H1 (cell line): ENCODE measurements at regions not wholly inside any gene's neighbourhood (a gene's known extent, or its start where the extent isn't known, plus 50 kb on each side); places are given as distances from the start of the nearest gene placed in this dataset.

Source experiments
- CTCF ChIA-PET: fragments of 300-600 bp; sonication (Branson Sonifier 250); formaldehyde crosslinking; loops from one replicate; lab custom pipeline; 2021; ENCODE audit not compliant: partially characterized antibody; lab: Charles Lee
- POLR2A ChIA-PET: fragments of 300-600 bp; sonication (Branson Sonifier 250); formaldehyde crosslinking; loops from one replicate; lab custom pipeline; 2021; ENCODE audit warnings: inconsistent platforms; ENCODE audit not compliant: partially characterized antibody; lab: Charles Lee
- DNase-seq, 2 experiments: peaks; one replicate each; pipeline versions ENCODE4 v3.0.0 to v3.0.0-alpha.2; 2010 to 2022; ENCODE audit warnings: low spot score in 2 of 2, low read depth in 1 of 2, mixed read lengths in 1 of 2
- FAIRE-seq: peaks from 2 replicates; lab custom pipeline; 2011; peaks lifted over from hg19 to GRCh38; lab: Jason Lieb, UNC
- H2AFZ ChIP-seq: 2 replicates; pipeline ENCODE4 v1.8.1; 2012; ENCODE audit warnings: low read length, inconsistent platforms
- H2AK5ac ChIP-seq: 2 replicates; pipeline ENCODE4 v1.6.1; 2013; ENCODE audit warnings: low read depth, low read length
- H2BK120ac ChIP-seq: replicated peaks from 2 replicates; pipeline ENCODE3; 2013; ENCODE audit warnings: low read depth, low read length, inconsistent platforms
- H2BK12ac ChIP-seq: 2 replicates; pipeline ENCODE4 v1.6.1; 2013; ENCODE audit warnings: low read depth, low read length
- H2BK15ac ChIP-seq: 2 replicates; pipeline ENCODE4 v1.6.1; 2013; ENCODE audit warnings: low read length
- H2BK20ac ChIP-seq: 2 replicates; pipeline ENCODE4 v1.6.1; 2013; ENCODE audit warnings: low read length
- H2BK5ac ChIP-seq: 2 replicates; pipeline ENCODE4 v1.6.1; 2013; ENCODE audit warnings: low read depth, low read length
- H3K14ac ChIP-seq: 2 replicates; pipeline ENCODE4 v1.6.1; 2013; ENCODE audit warnings: inconsistent platforms; ENCODE audit not compliant: insufficient read length
- H3K18ac ChIP-seq: 2 replicates; pipeline ENCODE4 v1.6.1; 2013; ENCODE audit warnings: low read length; ENCODE audit errors: extremely low read depth
- H3K23ac ChIP-seq: 2 replicates; pipeline ENCODE4 v1.6.1; 2013; ENCODE audit warnings: inconsistent platforms; ENCODE audit not compliant: insufficient read length
- H3K23me2 ChIP-seq: 2 replicates; pipeline ENCODE4 v1.6.1; 2013; ENCODE audit warnings: low read depth, low read length
- H3K27ac ChIP-seq: 2 replicates; pipeline ENCODE4 v1.6.1; 2011; ENCODE audit warnings: low read depth, low read length, inconsistent platforms
- H3K27me3 ChIP-seq, 4 experiments: replicated peaks in 1 of 4; 1 replicate in 1 of 4; 2 replicates in 3 of 4; pipeline versions ENCODE4 v1.6.1 to v1.8.1; 2011 to 2013; ENCODE audit warnings: low read length in 3 of 4, mild to moderate bottlenecking in 3 of 4, inconsistent platforms in 2 of 4, mixed read lengths in 2 of 4, moderate library complexity in 1 of 4; ENCODE audit not compliant: control insufficient read depth in 3 of 4, insufficient read depth in 3 of 4; ENCODE audit errors: extremely low read depth in 1 of 4
- H3K36me3 ChIP-seq, 4 experiments: 2 replicates each; pipeline versions ENCODE4 v1.6.1 to v1.8.1; 2011 to 2013; ENCODE audit warnings: mild to moderate bottlenecking in 4 of 4, low read length in 3 of 4, moderate library complexity in 2 of 4, control low read depth in 1 of 4, inconsistent platforms in 1 of 4; ENCODE audit not compliant: insufficient read depth in 4 of 4, control insufficient read depth in 2 of 4
- H3K4ac ChIP-seq: replicated peaks from 2 replicates; pipeline ENCODE3; 2013; ENCODE audit warnings: low read length, low read depth, mixed read lengths, inconsistent platforms; ENCODE audit not compliant: insufficient read length
- H3K4me1 ChIP-seq, 4 experiments: replicated peaks in 1 of 4; 1 replicate in 1 of 4; 2 replicates in 3 of 4; pipeline versions ENCODE4 v1.6.1 to v1.8.1; 2011 to 2013; ENCODE audit warnings: low read length in 3 of 4, inconsistent platforms in 2 of 4, mixed read lengths in 1 of 4; ENCODE audit not compliant: insufficient read depth in 4 of 4, control insufficient read depth in 3 of 4
- H3K4me2 ChIP-seq, 2 experiments: 2 replicates each; pipeline versions ENCODE4 v1.6.1 to v1.8.1; 2011 to 2013; ENCODE audit warnings: low read depth in 2 of 2, low read length in 2 of 2, control low read depth in 1 of 2, inconsistent platforms in 1 of 2, mild to moderate bottlenecking in 1 of 2; ENCODE audit not compliant: insufficient read depth in 1 of 2
- H3K4me3 ChIP-seq, 4 experiments: fragments of 200-600, 300-600 bp in 1 of 4; sonication (generic), shearing (Covaris generic), sonication (Bioruptor Twin) in 1 of 4; 2 replicates each; pipeline versions ENCODE4 v1.5.1 to v1.8.1; 2011 to 2016; ENCODE audit warnings: low read length in 4 of 4, low read depth in 3 of 4, control low read depth in 2 of 4, inconsistent platforms in 2 of 4, mild to moderate bottlenecking in 2 of 4, mixed read lengths in 1 of 4, moderate library complexity in 1 of 4; ENCODE audit not compliant: insufficient read depth in 2 of 4; ENCODE audit errors: extremely low read depth in 1 of 4
- H3K56ac ChIP-seq: replicated peaks from 2 replicates; pipeline ENCODE3; 2013; ENCODE audit warnings: low read depth, mild to moderate bottlenecking, mixed read lengths, low read length, inconsistent platforms; ENCODE audit not compliant: insufficient read length
- H3K79me1 ChIP-seq: 2 replicates; pipeline ENCODE4 v1.6.1; 2013; ENCODE audit warnings: low read depth, low read length, control low read depth
- H3K79me2 ChIP-seq, 2 experiments: 2 replicates each; pipeline versions ENCODE4 v1.6.1 to v1.8.1; 2012 to 2013; ENCODE audit warnings: low read length in 2 of 2, mild to moderate bottlenecking in 2 of 2, inconsistent platforms in 1 of 2; ENCODE audit not compliant: insufficient read depth in 2 of 2, control insufficient read depth in 1 of 2
- H3K9ac ChIP-seq, 4 experiments: replicated peaks in 1 of 4; 1 replicate in 1 of 4; 2 replicates in 3 of 4; pipeline versions ENCODE4 v1.6.1 to v1.8.1; 2011 to 2013; ENCODE audit warnings: low read depth in 3 of 4, low read length in 3 of 4, control low read depth in 2 of 4, mild to moderate bottlenecking in 2 of 4, moderate library complexity in 2 of 4, inconsistent platforms in 1 of 4; ENCODE audit errors: extremely low read depth in 1 of 4
- H3K9me3 ChIP-seq, 2 experiments: 2 replicates each; pipeline versions ENCODE4 v1.6.1 to v1.8.1; 2012 to 2013; ENCODE audit warnings: mild to moderate bottlenecking in 2 of 2, moderate library complexity in 2 of 2, control low read depth in 1 of 2, inconsistent platforms in 1 of 2, low read depth in 1 of 2, low read length in 1 of 2, mixed read lengths in 1 of 2; ENCODE audit not compliant: insufficient read depth in 2 of 2
- H4K20me1 ChIP-seq, 2 experiments: replicated peaks in 1 of 2; 2 replicates each; pipeline versions ENCODE3 to v1.8.1; 2011 to 2013; ENCODE audit warnings: inconsistent platforms in 2 of 2, low read length in 2 of 2, mild to moderate bottlenecking in 1 of 2; ENCODE audit not compliant: insufficient read depth in 2 of 2, control insufficient read depth in 1 of 2
- H4K5ac ChIP-seq: 2 replicates; pipeline ENCODE4 v1.6.1; 2013; ENCODE audit warnings: low read length, low read depth, mixed read lengths, inconsistent platforms; ENCODE audit not compliant: insufficient read length
- H4K8ac ChIP-seq: 2 replicates; pipeline ENCODE4 v1.8.0; 2013; ENCODE audit warnings: mild to moderate bottlenecking, moderate library complexity, low read length, inconsistent platforms; ENCODE audit not compliant: insufficient read depth; ENCODE audit errors: extremely low read depth
- H4K91ac ChIP-seq: replicated peaks from 2 replicates; pipeline ENCODE3; 2013; ENCODE audit warnings: low read length, mixed read lengths, inconsistent platforms; ENCODE audit not compliant: insufficient read length
- BRCA1 ChIP-seq: IDR thresholded peaks from 2 replicates; pipeline ENCODE4 v1.6.1; 2012; ENCODE audit warnings: low read depth, low read length, improper control_type of control experiment
- EP300 ChIP-seq, 2 experiments: IDR thresholded peaks; 1 replicate in 1 of 2; 2 replicates in 1 of 2; pipeline ENCODE4 v1.6.1; 2011 to 2012; ENCODE audit warnings: low read depth in 2 of 2, low read length in 2 of 2, mild to moderate bottlenecking in 2 of 2, borderline replicate concordance in 1 of 2, inconsistent platforms in 1 of 2, moderate library complexity in 1 of 2
- FOSL1 ChIP-seq: IDR thresholded peaks from 2 replicates; pipeline ENCODE4 v1.6.1; 2011; ENCODE audit warnings: mild to moderate bottlenecking, low read depth, low read length, moderate library complexity; ENCODE audit not compliant: insufficient read depth
- HDAC6 ChIP-seq: IDR thresholded peaks from one replicate; pipeline ENCODE4 v1.7.1; 2012; ENCODE audit warnings: low read depth, mild to moderate bottlenecking, inconsistent platforms, low read length, moderate library complexity
- JUN ChIP-seq: IDR thresholded peaks from 2 replicates; pipeline ENCODE4 v1.6.1; 2011; ENCODE audit warnings: low read depth, mild to moderate bottlenecking, improper control_type of control experiment, low read length
- NRF1 ChIP-seq: IDR thresholded peaks from 2 replicates; pipeline ENCODE4 v1.6.1; 2011; ENCODE audit warnings: mild to moderate bottlenecking, low read depth, low read length, improper control_type of control experiment
- SP1 ChIP-seq: IDR thresholded peaks from 2 replicates; pipeline ENCODE4 v1.6.1; 2011; ENCODE audit warnings: low read depth, low read length
- WGBS, 2 experiments: shearing (Covaris generic) in 1 of 2; methylation state at CpG; one replicate each; pipeline versions ENCODE4 v1.1.6 to v1.1.7; 2013 to 2015; ENCODE audit warnings: low lambda C conversion rate in 2 of 2, mixed read lengths in 2 of 2, inconsistent platforms in 1 of 2, low coverage in 1 of 2, missing lambda C conversion rate in 1 of 2; ENCODE audit not compliant: insufficient replicate concordance in 2 of 2, insufficient coverage in 1 of 2, insufficient read length in 1 of 2; ENCODE audit errors: extremely low coverage in 1 of 2, missing lambda C conversion rate in 1 of 2; 5-methylcytosine and 5-hydroxymethylcytosine counted together

DNA sequence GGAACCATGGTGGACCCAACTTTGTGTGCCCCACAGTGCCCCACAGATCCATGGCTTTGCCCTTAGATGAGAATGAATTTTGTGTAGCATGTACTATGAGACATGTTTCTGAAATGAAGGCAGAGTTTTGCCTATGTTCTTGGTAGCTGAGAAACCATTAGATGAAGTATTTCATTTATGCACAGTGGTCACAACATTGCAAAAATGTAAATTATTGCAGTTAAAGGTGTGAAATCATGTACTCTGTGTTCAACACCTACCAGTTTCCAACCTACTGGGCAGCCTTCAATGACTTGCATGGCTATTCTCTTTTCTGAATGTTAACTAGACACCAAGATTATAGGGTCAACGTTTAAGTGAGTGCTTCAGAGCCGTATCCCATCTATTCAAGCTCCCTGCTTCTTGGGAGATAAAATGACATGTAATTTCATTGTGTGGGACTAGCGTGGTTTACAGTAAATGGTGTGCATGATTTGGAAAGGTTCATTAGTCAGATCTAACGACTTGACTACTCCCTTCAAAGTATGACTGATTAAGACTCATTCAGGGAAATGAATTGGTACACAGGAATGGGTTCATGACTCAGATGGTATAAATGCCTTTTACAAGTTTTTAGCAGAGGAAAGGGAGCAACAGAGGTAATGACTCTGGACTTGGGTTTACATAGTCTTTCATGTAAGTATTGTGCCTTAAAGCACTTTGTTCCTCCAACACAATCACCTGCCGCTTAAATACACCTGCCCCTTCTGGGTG lies 106.1 kb upstream of the AKIRIN2 start:
- H4K5ac ChIP-seq: no peak overlapping the region
- TF ChIP-seq FOSL1 (no peak), EP300 (IDR thresholded peaks at IDR 0.05; ENCODE audit: borderline replicate concordance in 1 of 2, low read depth in 2 of 2, low read length in 2 of 2) (no peak), BRCA1 (no peak), SP1 (no peak), JUN (no peak), NRF1 (no peak), HDAC6 (no peak)
- TF ChIP-seq, all 59 proteins: peak for 0
- H3K9ac ChIP-seq: no peak overlapping the region
- no peaks in the 10 kb centered on the region for H3K79me1 ChIP-seq
- H2BK5ac ChIP-seq: no peak overlapping the region
- CTCF ChIA-PET: no interaction called here
- H3K4me2 ChIP-seq: no peak overlapping the region
- H3K4me1 ChIP-seq: no peaks in the 10 kb centered on the region
- no peak overlapping the region for H2AFZ ChIP-seq
- no peak overlapping the region for H4K91ac ChIP-seq
- H3K27me3 ChIP-seq: no peaks in the 10 kb centered on the region
- H3K4ac ChIP-seq: no peak overlapping the region
- no peak overlapping the region for H3K14ac ChIP-seq
- no peak overlapping the region for H3K4me3 ChIP-seq
- no peak overlapping the region for H2BK20ac ChIP-seq
- no peak overlapping the region for H2BK15ac ChIP-seq
- no peaks in the 10 kb centered on the region for H3K23me2 ChIP-seq
- no peaks in the 10 kb centered on the region for H3K36me3 ChIP-seq
- no peak overlapping the region for H2BK120ac ChIP-seq
- DNase-seq: no peak
- no peaks in the 10 kb centered on the region for H3K79me2 ChIP-seq
- FAIRE-seq: no peak
- 88% methylated on average over 5 of the region's 5 CpGs; no CpG with 5 or more reads in 1 of the 2 experiments for WGBS, 2 experiments
- H4K20me1 ChIP-seq: no peaks in the 10 kb centered on the region
- H3K23ac ChIP-seq: no peak overlapping the region
- no peak overlapping the region for H3K18ac ChIP-seq
- no peak overlapping the region for H3K56ac ChIP-seq
- H3K9me3 ChIP-seq: no peaks in the 10 kb centered on the region
- no peak overlapping the region for H2AK5ac ChIP-seq
- H4K8ac ChIP-seq: no peak overlapping the region
- H2BK12ac ChIP-seq: no peak overlapping the region
- POLR2A ChIA-PET: no interaction called here
- H3K27ac ChIP-seq: no peak overlapping the region
